ENCODE measurements at regions not wholly inside any gene's neighbourhood (a gene's known extent, or its start where the extent isn't known, plus 50 kb on each side); places are given as distances from the start of the nearest gene placed in this dataset.

GRCh38 chr7:80380957-80381356 lies 130.9 kb downstream of the GNAT3 start:
- no peak for TF ChIP-seq CTCF (conservative IDR thresholded peaks at IDR 0.05)
- TF ChIP-seq EZH2 (IDR thresholded peaks at IDR 0.05; ENCODE audit: low read depth) = no peak

Measured in PC-9 (cell line).